NCI-H2029 treated with DMSO at 0.1 percent for 48 hours (cell line): ENCODE measurements at regions not wholly inside any gene's neighbourhood (a gene's known extent, or its start where the extent isn't known, plus 50 kb on each side); places are given as distances from the start of the nearest gene placed in this dataset.

Experiments used
- DNase-seq: peaks from one replicate; lab custom pipeline; 2025; lab: John Stamatoyannopoulos, UW

- no peak for DNase-seq
These were observed 160.8 kb upstream of the MAP1B start for GRCh38 chr5:71946343-71947030.

- DNase-seq = no peak
These were observed 159.1 kb upstream of the MAP1B start for GRCh38 chr5:71948206-71948605.

- no peak for DNase-seq
These were observed 157.5 kb upstream of the MAP1B start for GRCh38 chr5:71949772-71950171.

- DNase-seq = no peak
These were observed 153.4 kb upstream of the MAP1B start for GRCh38 chr5:71953866-71954265.

- DNase-seq = no peak
These were observed 152.9 kb upstream of the MAP1B start for GRCh38 chr5:71954329-71954728.

GRCh38 chr5:71955723-71956122 lies 151.6 kb upstream of the MAP1B start:
- no peak for DNase-seq

GRCh38 chr5:71957292-71957898 lies 149.9 kb upstream of the MAP1B start:
- DNase-seq = no peak

GRCh38 chr5:71960195-71960594 lies 147.1 kb upstream of the MAP1B start:
- DNase-seq = no peak

- no peak for DNase-seq
These were observed 145.5 kb upstream of the MAP1B start for GRCh38 chr5:71961786-71962185.

- no peak for DNase-seq
These were observed 137.8 kb upstream of the MAP1B start for GRCh38 chr5:71969460-71969859.

- no peak for DNase-seq
These were observed 135.4 kb upstream of the MAP1B start for GRCh38 chr5:71971862-71972261.

- no peak for DNase-seq
These were observed 134.3 kb upstream of the MAP1B start for GRCh38 chr5:71972777-71973473.

- no peak for DNase-seq
These were observed 133.7 kb upstream of the MAP1B start for GRCh38 chr5:71973563-71973962.

- peak; percentile 24 for DNase-seq
These were observed 133.1 kb upstream of the MAP1B start for GRCh38 chr5:71974165-71974564.

- no peak for DNase-seq
These were observed 132.7 kb upstream of the MAP1B start for GRCh38 chr5:71974622-71975021.

- no peak for DNase-seq
These were observed 130.8 kb upstream of the MAP1B start for GRCh38 chr5:71976449-71976848.

- peak; percentile 35 for DNase-seq
These were observed 130.0 kb upstream of the MAP1B start for GRCh38 chr5:71977311-71977710.

GRCh38 chr5:71978216-71978615 lies 129.1 kb upstream of the MAP1B start:
- no peak for DNase-seq

- no peak for DNase-seq
These were observed 124.4 kb upstream of the MAP1B start for GRCh38 chr5:71982717-71983395.

- DNase-seq = no peak
These were observed 121.2 kb upstream of the MAP1B start for GRCh38 chr5:71986101-71986500.

GRCh38 chr5:71988808-71989207 lies 118.5 kb upstream of the MAP1B start:
- DNase-seq = no peak

- no peak for DNase-seq
These were observed 113.7 kb upstream of the MAP1B start for GRCh38 chr5:71993600-71993999.

GRCh38 chr5:71996789-71997188 lies 110.5 kb upstream of the MAP1B start:
- DNase-seq = no peak
